Breast epithelium (tissue), 4 donors: ENCODE measurements at regions not wholly inside any gene's neighbourhood (a gene's known extent, or its start where the extent isn't known, plus 50 kb on each side); places are given as distances from the start of the nearest gene placed in this dataset.

Experiments used
- DNase-seq, 2 donors: peaks; one replicate each; pipeline ENCODE4 v3.0.0-alpha.2; 2019; ENCODE audit warnings: low spot score in 2 of 2
- H3K27ac ChIP-seq, 2 donors: fragments of 200-600 bp; sonication (generic) in 1 of 2; one replicate each; pipeline ENCODE4 v1.5.1; 2016 to 2019; ENCODE audit warnings: mild to moderate bottlenecking in 1 of 2
- H3K27me3 ChIP-seq, 2 donors: fragments of 200-600 bp; sonication (generic) in 1 of 2; one replicate each; pipeline versions ENCODE4 v1.5.1 to v1.6.0; 2017 to 2019; ENCODE audit warnings: control low read depth in 1 of 2, mild to moderate bottlenecking in 1 of 2
- H3K36me3 ChIP-seq: fragments of 200-600 bp; one replicate; pipeline ENCODE4 v1.5.1; 2019
- H3K4me1 ChIP-seq, 2 donors: fragments of 200-600 bp; sonication (generic); one replicate each; pipeline ENCODE4 v1.5.1; 2016 to 2019; ENCODE audit warnings: control low read depth in 1 of 2
- H3K4me3 ChIP-seq, 3 donors: fragments of 200-600 bp; sonication (generic); 1 replicate in 2 of 3; 2 replicates in 1 of 3; pipeline ENCODE4 v1.5.1; 2016 to 2019; ENCODE audit warnings: mild to moderate bottlenecking in 3 of 3, moderate library complexity in 2 of 3
- H3K9me3 ChIP-seq, 2 donors: fragments of 200-600 bp; sonication (generic) in 1 of 2; one replicate each; pipeline ENCODE4 v1.5.1; 2016 to 2019; ENCODE audit warnings: control low read depth in 1 of 2
- POLR2A ChIP-seq: fragments of 450-650 bp; IDR thresholded peaks from one replicate; pipeline ENCODE4 v1.6.1; 2016; ENCODE audit warnings: antibody characterized with exemption, mild to moderate bottlenecking, moderate library complexity
- POLR2AphosphoS5 ChIP-seq, 3 donors: sonication (generic); formaldehyde crosslinking; IDR thresholded peaks; one replicate each; pipeline ENCODE4 v1.6.1; 2017; ENCODE audit warnings: antibody characterized with exemption in 3 of 3
- intact Hi-C: fragments of 100-400 bp; cut with DNase I; formaldehyde crosslinking; loops from one replicate; pipeline ENCODE4 v1.15.1; 2023; ENCODE audit warnings: low total_unique reads
- TF ChIP-seq, protein P1 (sequence below), 3 donors: fragments of 450-650 bp; IDR thresholded peaks; one replicate each; pipeline ENCODE4 v1.5.1; 2016 to 2017; ENCODE audit warnings: antibody characterized with exemption in 3 of 3, mild to moderate bottlenecking in 3 of 3, moderate library complexity in 3 of 3

GRCh38 chr3:17983106-17983505, 240.7 kb upstream of the TBC1D5 start:
- no peak overlapping the region for H3K27ac ChIP-seq
- no peaks in the 10 kb centered on the region for H3K9me3 ChIP-seq
- DNase-seq, result no peak
- TF ChIP-seq, protein P1, sequence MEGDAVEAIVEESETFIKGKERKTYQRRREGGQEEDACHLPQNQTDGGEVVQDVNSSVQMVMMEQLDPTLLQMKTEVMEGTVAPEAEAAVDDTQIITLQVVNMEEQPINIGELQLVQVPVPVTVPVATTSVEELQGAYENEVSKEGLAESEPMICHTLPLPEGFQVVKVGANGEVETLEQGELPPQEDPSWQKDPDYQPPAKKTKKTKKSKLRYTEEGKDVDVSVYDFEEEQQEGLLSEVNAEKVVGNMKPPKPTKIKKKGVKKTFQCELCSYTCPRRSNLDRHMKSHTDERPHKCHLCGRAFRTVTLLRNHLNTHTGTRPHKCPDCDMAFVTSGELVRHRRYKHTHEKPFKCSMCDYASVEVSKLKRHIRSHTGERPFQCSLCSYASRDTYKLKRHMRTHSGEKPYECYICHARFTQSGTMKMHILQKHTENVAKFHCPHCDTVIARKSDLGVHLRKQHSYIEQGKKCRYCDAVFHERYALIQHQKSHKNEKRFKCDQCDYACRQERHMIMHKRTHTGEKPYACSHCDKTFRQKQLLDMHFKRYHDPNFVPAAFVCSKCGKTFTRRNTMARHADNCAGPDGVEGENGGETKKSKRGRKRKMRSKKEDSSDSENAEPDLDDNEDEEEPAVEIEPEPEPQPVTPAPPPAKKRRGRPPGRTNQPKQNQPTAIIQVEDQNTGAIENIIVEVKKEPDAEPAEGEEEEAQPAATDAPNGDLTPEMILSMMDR (IDR thresholded peaks at IDR 0.05), result no peak
- no peak for TF ChIP-seq POLR2A
- no peak for TF ChIP-seq POLR2AphosphoS5 (IDR thresholded peaks at IDR 0.05)
- no peak overlapping the region for H3K4me3 ChIP-seq
- intact Hi-C loops, result no loop called here
- no peaks in the 10 kb centered on the region for H3K36me3 ChIP-seq
- H3K27me3 ChIP-seq, result no peaks in the 10 kb centered on the region
- no peaks in the 10 kb centered on the region for H3K4me1 ChIP-seq

DNA sequence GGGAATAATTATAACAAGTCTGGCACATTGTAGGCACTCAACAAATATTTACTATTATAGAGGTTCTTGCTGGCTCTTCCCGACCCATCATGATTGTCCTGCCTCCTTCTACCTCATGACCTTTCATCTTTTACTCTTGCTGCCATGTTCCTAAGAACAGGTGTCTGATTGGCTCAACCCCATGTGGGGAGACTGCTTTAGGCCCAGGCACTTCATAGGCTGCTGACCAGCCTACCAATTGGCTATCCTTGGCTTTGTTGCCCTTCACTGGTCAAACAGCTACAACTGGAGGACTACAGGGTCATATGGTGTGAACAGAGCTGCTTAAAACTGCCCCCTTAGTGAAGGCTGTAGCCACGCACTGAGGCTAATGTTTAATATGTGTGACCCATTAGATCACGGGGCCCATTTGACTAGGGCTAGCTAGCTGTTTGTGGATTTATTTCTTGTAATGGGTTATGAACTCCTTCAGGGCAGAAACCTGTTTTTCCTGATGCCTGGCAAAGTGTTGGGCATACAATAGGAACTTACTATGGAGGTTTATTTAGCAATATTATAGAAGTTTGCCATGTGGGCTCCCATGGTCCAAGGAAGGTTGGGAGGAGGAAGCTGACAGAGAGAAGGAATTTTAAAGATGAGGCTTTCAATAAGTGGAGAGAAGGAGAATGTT, 239.9 kb upstream of the TBC1D5 start:
- no peak for DNase-seq
- TF ChIP-seq, protein P1 (IDR thresholded peaks at IDR 0.05), result no peak
- TF ChIP-seq POLR2A (no peak), POLR2AphosphoS5 (IDR thresholded peaks at IDR 0.05) (no peak)
- no peak overlapping the region for H3K27ac ChIP-seq
- no peaks in the 10 kb centered on the region for H3K4me1 ChIP-seq
- no peak overlapping the region for H3K4me3 ChIP-seq
- intact Hi-C loops, result no loop called here
- no peaks in the 10 kb centered on the region for H3K36me3 ChIP-seq
- H3K9me3 ChIP-seq, result no peaks in the 10 kb centered on the region
- no peaks in the 10 kb centered on the region for H3K27me3 ChIP-seq

GRCh38 chr3:17980863-17981262, 238.4 kb upstream of the TBC1D5 start:
- no peak overlapping the region for H3K4me3 ChIP-seq
- no peak overlapping the region for H3K27ac ChIP-seq
- no peaks in the 10 kb centered on the region for H3K36me3 ChIP-seq
- no peak for DNase-seq
- H3K27me3 ChIP-seq, result no peaks in the 10 kb centered on the region
- no peaks in the 10 kb centered on the region for H3K9me3 ChIP-seq
- TF ChIP-seq, protein P1 (IDR thresholded peaks at IDR 0.05), result no peak
- TF ChIP-seq POLR2A (no peak), POLR2AphosphoS5 (IDR thresholded peaks at IDR 0.05) (no peak)
- intact Hi-C loops, result no loop called here
- no peaks in the 10 kb centered on the region for H3K4me1 ChIP-seq

GRCh38 chr3:17979911-17980310, 237.5 kb upstream of the TBC1D5 start:
- Histone ChIP-seq H3K4me1 (no peaks in the 10 kb centered on the region), H3K27me3 (no peaks in the 10 kb centered on the region), H3K36me3 (no peaks in the 10 kb centered on the region), H3K4me3 (no peak overlapping the region), H3K27ac (no peak overlapping the region), H3K9me3 (no peaks in the 10 kb centered on the region)
- intact Hi-C loops, result no loop called here
- DNase-seq, result no peak
- TF ChIP-seq, protein P1 (IDR thresholded peaks at IDR 0.05), result no peak
- no peak for TF ChIP-seq POLR2AphosphoS5 (IDR thresholded peaks at IDR 0.05)
- no peak for TF ChIP-seq POLR2A

DNA sequence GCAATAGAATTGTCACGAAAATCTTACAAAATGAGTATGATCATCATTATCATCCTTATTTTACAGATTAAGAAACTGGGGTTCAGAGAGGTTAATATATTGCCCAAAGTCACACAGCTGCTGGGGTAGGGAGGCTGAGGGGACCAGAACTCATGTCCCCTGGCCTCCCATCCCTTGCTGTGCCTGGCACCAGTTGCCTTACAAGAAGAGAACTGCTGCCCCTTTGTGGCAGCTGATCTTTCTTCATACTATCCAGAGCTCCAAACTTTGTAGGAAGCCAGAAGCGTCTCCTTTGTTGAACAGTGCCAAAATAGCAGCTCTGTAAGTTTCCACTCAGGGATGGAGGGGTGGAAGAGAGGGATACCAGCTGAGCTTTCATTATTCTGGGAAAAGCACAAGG, 236.8 kb upstream of the TBC1D5 start:
- Histone ChIP-seq H3K4me1 (no peaks in the 10 kb centered on the region), H3K4me3 (no peak overlapping the region), H3K27ac (no peak overlapping the region), H3K27me3 (no peaks in the 10 kb centered on the region), H3K36me3 (no peaks in the 10 kb centered on the region), H3K9me3 (no peaks in the 10 kb centered on the region)
- no peak for DNase-seq
- intact Hi-C loops, result no loop called here
- TF ChIP-seq, protein P1 (IDR thresholded peaks at IDR 0.05), result no peak
- no peak for TF ChIP-seq POLR2AphosphoS5 (IDR thresholded peaks at IDR 0.05)
